Stimulated activated CD4-positive, alpha-beta T cell treated with anti-CD3 and anti-CD28 coated beads, Interleukin-2, amount 100 ng/mL, for 48 hours (primary cell): ENCODE measurements at regions not wholly inside any gene's neighbourhood (a gene's known extent, or its start where the extent isn't known, plus 50 kb on each side); places are given as distances from the start of the nearest gene placed in this dataset.
"Not testable (repeated sequence)": the region's sequence is repeated elsewhere in the genome, so short reads cannot be mapped to it uniquely, and the experiment has no call there.

Experiments
- DNase-seq, 2 donors: peaks; one replicate each; pipeline ENCODE4 v3.0.0-alpha.2; 2020

DNA sequence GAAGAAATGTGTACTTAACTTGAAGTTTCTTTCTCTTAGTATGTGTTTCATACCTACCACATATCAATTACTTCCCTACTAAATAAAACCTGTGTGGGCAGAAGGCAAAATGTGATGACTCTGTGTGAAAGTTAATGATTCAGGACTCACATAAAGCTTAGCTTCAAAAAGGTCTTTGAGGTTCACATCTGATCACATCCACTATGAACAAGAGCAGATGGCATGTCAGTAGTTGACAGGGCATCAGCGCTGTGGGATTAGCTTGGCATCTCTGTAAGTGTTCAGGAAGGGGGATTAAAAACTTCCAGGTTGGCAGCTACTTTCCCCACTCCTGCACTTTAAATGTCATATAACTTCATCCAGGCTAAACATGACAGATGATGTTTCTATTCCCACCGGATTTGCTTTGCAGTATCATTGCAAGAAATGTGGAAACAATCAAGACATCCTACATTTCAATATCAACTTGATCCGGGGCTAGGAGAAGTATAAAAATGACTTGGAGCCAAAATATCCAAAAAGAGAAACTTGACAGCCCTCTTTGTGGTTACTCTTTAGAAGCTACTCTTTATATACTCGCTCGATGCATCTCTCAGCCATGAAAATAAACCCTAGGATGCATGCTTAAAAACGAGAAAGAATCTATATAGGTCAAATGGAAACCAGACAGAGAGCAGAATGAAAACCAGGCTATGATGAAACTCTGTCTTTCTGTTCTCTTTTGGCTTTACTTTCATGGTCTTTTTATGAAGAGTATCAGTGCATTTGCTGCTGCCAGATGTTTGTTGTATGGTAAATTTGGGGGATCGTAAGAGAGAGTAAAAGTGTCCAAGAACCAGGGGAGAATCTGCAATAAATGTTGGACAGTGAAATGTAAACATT, 273.1 kb upstream of the ALCAM start:
- DNase-seq, result no peak

DNA sequence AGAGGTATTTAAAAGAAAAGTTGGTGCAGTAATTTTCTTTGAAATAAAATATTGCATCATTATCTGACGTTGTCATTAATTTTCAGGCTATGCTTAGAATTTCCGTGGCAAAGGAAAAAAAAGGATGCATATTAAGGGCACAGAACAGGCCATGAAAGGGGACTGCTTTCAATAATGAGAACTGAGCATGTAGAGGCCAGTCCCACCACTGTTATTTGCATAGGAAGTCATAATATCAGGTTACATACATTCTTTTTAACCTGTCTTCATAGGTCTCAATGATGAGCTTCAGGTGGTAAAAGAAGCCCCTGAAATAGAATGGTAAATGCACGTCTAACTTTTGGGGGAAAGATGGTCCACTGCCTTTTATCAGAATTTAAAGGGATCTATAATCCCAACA, 272.1 kb upstream of the ALCAM start:
- no peak for DNase-seq

DNA sequence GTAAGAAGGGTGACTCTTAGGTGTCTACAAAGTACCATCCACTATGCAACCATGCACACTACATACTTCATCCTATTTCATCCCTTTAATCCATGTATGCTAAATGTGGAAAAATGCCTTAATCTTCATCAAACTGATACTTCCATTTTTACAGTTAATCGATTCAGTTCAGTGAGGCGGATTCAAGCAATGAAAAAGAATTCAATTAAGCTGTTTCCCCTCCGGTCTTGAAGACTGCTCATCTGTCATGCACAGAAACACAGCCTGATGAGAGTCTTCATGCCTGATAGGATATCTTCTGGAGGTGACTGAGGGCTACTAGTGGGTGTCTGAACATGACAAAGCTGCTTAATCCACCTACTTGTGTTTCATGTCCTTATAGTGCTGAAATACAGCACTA, 270.6 kb upstream of the ALCAM start:
- no peak for DNase-seq

DNA sequence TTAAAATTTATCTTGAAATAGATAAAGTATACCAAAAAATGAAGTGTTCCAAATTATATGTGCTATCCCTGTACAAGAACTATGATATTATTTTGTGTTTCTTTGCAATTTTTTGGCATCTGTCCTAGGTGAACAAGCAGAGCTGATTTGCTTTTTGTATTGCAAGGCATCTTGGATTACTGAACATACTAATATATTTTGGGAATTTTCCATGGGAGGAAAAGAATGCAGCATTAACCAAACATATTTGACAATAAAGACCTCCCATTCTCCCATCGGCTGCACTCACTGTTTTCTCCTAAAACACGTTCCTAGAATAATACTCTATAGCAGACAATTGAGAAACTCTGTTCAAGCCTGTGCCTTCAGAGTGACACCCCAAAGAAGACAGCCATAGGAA, 265.1 kb upstream of the ALCAM start:
- DNase-seq, result no peak

DNA sequence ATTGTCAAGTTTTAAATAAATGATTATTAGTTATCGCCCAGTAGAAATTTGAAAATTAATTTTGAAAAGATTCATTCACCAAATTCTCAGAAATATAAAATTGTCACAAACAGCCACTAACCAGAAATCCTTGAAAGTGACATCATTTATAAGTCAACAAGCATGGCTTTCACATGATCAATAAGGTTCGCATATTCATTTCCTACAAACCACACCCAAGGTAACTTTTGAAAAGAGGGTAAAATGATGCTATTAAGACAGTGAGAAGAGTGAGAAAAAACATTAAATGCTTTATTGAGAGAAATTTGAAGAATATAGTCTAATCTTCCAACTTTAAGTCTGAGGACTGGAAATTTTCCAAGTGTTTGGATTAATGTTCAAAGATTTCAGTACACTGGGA, 263.6 kb upstream of the ALCAM start:
- DNase-seq, result no peak

DNA sequence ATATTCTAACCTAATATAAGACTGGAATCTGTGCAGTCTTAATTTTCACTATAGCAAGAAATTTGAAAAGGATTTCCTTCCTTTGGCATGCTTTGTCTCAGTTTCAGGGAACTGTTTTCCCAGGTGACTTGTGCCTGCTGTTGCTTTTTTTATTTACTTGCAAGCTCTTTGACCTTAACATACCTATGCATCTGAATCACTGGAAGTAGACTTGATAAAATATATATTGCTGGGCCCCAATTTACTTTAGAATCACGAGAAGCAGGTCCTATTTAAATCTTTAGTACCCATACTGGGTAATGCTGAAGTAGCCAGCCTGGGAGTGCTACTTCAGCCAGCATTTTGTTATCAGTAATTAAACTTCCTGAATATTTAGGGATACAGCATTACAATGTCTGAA, 257.9 kb upstream of the ALCAM start:
- DNase-seq, result no peak

DNA sequence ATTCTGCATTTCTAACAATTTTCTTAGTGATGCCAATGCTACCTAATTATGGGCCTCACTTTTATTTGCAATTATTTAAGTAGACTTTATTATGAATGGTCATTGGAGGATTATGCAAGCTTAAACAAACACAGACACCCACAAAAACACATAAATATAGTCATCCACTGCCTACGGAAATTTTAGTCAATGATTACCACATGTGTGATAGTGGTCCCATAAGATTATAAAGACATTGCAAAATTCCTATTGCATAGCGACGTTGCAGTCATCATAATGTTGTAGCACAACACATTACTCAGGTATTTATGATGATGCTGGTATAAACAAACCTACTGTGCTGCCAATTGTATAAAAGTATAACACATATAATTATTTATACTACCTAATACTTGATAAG, 247.8 kb upstream of the ALCAM start:
- DNase-seq, result no peak

DNA sequence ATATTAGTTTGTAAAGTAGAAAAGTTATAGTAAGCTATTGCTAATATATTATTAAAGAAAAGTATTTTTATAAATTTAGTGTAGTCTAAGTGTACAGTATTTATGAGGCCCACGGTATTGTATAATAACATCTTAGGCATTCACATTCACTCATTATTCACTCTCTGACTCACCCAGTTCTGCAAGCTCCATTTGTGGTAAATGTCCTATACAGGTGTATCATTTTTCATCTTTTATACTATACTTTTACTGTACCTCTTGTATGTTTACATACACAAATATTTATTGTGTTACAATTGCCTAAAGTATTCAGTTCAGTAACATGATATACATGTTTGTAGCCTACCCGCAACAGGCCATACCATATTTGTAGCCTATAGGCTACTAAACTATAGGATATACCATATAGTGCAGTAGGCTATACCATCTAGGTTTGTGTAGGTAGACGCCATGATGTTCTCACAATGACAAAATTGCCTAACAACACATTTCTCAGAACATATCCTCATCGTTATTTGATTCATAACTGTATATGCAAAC, 246.8 kb upstream of the ALCAM start:
- DNase-seq, result no peak

DNA sequence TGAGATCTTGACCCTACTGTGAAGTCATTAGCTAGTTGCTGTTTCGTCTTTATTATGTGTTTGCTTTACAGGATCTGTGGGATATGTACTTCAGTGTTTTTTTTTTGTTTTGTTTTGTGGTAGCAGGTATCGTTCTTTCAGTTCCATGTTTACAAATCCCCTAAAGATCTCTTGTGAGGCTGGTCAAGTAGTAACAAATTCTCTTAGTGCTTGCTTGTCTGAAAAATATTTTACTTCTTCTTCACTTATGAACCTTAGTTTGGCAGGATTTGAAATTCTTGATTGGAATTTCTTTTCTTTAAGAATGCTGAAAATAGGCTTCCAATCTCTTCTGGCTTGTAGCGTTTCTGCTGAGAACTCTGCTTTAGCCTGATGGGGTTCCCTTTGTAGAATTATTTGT, 235.8 kb upstream of the ALCAM start:
- DNase-seq, result no peak

DNA sequence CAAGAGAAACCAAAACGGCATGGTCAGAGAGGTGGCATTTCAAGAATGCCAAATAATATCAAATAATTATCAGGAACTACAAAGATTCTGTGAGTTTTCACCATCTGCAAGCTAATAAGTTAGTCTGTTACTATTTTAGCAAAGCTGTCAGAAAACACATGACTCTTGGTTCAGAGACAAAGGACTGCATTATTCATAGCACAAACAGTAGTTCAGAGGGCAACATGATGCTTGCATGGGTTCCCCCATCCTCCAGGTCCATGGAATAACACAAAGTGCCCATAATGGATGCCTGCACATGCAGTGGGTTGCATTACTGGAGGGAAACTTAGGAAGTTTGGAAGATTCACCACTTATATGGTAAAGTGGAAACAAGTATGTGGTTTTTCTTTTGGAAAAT, 228.8 kb upstream of the ALCAM start:
- DNase-seq, result no peak

DNA sequence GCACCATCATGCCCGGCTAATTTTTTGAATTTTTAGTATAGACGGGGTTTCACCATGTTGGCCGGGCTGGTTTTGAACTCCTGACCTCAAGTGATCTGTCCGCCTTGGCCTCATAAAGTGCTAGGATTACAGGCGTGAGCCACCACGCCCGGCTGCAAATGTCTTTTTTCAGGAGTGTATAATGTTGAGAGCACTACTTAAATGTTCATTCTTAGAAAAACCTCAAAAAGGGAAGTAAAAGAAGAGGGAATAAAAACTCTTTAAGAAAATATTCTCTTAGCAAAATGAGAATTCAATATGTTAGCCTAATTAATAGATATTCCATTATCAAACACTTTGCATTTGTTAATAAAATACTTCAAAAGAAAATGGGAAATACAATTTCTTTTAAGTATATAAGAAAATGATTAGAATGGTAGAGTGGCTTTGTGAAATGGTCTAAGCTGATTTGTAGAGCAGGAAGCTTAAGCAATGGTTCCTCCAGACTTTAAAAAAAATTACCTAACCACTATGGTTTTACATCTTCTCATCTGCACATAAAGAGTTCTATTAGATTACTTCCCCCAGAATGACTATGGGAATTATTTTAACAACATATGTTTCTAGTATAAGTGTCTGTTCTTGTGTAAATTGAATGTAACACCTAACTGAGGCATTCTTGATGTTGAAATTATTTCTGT, 226.7 kb upstream of the ALCAM start:
- DNase-seq, result no peak

DNA sequence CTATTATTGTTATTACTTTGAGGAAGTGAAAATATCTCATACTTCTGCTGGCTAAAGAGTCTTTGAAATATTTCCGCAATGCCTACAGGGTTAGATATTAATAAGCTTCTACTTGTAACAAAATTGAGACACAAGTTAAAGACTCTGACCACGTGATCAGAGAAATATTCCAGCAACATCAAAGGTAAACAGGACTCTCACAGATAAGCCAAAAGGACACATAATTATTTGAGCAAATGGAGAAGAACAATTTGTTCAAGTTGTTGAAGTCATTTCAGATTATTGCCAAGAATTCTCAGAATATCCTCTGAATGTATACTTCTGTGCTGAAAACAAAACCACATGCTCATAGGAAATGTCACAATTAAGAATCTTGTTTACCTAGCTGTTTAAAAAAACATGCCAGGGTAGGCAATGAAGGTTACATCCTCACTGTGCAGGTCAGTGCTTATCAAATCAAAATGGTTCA, 225.8 kb upstream of the ALCAM start:
- DNase-seq, result no peak

DNA sequence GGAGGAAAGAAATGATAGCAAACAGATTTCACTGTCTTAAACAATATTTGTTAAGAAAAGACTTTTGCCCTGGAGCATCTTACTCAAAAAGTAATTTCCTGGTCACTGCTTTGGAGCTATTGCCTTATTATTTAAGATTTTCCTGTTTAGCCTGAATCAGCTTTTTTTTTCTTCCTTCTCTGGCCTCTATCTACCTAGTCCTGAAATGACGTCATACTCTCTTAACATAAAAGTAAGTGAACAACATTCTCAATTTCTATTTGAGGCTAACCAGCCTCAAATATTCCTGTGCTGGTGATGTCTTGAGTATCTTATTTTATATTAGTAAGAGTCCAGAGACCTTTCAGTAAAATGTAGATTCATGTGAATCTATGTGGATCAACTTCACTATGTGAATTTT, 221.9 kb upstream of the ALCAM start:
- no peak for DNase-seq

DNA sequence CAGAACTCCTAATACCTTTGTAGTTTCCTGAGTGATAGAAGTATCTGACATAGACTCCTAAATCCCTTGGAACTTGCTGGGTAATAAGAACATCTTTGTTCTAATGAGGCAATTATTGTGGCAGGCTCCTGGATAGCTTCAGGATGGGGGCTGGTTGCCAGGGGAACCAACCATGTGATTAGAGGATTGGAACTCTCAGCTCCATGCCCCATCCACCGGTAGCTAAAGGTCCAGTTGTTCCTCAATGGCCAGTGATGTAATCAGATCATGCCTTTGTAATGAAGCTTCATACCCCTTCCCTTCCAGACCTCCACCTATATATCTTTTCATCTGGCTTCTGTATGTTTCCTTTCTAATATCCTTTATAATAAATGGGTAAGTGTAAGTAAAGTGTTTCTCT, 221.2 kb upstream of the ALCAM start:
- no peak for DNase-seq

DNA sequence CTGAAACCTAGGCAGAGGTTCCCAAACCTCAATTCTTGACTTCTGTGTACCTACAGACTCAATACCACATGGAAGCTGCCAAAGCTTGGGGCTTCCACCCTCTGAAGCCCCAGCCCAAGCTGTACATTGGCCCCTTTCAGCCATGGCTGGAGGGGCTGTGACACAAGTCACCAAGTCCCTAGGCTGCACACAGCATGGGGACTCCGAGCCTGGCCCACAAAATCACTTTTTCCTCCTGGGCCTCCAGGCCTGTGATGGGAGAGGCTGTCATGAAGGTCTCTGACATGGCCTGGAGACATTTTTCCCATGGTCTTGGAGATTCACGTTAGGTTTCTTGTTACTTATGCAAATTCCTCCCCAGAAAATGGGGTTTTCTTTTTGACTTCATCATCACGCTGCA, 217.5 kb upstream of the ALCAM start:
- DNase-seq, result not testable (repeated sequence)

DNA sequence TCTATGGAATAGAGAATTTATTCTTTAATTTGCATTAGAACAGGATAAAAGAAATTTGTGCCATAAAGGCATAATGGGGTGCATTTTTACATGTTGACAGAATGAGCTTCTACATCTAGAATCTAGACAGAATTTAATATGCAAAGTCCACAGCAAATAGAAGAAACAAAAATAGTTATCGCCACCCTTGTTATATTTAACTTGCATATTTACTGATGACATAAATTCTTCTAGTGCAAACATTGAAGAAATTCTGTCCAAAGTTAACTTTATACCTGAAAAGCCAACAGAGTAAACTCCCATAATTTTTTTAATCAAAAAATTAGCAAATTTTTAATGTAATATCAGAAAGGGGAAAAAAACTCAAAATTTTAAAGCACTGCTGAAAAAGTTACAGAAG, 213.7 kb upstream of the ALCAM start:
- no peak for DNase-seq

DNA sequence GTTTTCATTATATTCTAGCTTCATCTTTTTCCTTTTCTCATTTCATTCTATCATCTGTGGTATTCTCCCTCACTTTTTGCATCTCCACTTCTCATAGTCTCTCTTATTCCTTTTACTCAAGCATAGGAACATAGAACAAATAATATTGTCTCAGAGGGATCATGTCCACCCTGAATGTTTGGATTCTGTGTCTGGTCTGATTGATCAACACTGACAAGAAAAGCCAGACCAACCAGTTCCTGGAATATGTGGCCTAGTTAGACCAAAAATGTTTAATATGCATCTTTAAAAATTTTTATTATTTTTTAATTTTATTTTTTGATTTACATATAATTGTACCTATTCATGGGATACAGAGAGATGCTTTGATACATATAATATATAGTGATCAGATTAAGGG, 212.0 kb upstream of the ALCAM start:
- no peak for DNase-seq

DNA sequence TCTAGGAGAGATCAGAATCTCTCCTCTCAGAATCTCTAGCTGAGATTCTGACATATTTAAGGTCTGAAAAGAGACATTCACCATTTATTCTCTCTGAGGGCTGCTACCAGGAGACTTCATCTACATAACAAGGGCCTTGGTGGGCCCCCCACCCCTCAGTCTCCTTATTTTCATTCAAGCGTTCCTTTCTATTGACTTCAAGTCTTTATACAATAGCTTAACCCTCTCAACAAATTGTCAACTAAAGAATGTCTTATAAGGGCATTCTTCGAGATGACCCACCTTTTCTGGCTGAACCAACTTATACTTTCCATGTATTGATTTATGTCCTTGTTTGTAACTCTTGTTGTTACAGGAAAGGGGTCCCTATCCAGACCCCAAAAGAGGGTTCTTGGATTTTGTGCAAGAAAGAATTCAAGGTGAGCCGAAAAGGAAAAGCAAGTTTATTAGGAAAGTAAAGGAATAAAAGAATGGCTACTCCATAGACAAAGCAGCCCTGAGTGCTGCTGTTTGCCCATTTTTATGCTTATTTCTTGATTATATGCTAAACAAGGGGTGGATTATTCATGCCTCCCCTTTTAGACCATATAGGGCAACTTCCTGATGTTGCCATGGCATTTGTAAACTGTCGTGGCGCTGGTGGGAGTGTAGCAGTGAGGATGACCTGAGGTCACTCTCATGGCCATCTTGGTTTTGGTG, 209.5 kb upstream of the ALCAM start:
- no peak for DNase-seq

DNA sequence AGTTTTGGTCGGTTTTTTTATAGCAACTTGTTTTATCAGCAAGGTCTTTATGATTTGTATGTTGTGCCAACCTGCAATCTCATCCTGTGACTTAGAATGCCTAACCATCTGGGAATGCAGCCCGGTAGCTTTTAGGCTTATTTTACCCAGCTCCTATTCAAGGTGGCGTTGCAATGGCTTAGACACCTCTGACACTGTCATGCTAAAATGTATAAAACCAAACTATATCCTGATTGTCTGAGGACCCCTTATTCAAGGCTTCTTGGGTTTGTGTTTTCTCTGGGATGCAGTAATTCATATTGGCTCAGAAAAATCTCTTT, 209.0 kb upstream of the ALCAM start:
- no peak for DNase-seq

DNA sequence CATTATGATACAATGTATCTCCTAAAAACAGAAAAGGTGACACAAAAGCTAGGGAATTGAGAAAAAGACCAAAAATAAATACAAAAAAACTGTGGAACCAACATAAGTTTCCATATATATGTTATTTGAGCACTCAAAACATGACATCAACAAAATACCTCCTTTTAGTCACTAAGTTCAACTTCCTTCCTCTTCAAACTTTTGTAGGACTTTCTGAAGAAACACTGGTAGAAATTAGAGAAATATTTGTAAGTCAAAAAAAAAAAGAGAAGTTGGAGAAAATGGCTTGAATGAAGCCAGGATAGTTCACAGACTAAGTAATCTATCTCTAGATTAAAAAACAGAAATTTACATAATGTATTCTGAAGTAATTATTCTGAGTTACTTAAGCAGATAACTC, 208.4 kb upstream of the ALCAM start:
- DNase-seq, result no peak

DNA sequence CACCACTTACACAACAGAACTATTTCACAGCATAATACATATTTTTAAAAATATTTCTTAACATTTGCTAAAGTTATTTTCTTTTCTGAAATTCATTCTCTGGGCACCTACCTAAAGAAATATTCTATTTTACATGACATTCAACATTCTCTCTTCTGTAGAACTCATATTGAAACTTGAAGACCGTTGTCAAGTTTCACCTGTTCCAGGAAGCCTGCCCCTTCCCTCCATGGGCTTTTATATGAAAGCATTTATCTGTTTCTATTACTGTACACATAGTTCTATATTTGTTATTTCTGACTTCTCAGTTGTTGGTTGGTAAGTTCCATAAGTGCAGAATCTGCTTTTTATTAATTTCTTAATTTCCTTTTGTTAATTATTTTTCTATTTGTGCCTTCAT, 204.3 kb upstream of the ALCAM start:
- DNase-seq, result no peak

DNA sequence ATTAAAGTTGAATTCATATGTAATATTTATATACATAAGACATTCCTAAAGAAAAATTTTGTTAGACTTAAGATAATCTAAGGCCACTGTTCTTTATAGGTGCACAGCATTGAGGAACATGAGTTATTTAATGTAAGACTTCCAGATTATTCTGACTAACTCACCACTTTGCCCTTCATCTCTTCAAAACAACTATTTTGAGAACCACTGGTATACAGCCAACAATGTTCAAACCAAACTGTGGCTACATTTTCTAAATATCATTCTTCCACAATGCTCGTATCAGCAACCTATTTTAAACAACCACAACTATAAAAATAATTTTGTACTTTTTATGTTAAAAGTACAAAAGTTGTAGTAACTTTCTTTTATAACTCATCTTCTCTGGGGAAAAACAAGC, 199.8 kb upstream of the ALCAM start:
- DNase-seq, result no peak

DNA sequence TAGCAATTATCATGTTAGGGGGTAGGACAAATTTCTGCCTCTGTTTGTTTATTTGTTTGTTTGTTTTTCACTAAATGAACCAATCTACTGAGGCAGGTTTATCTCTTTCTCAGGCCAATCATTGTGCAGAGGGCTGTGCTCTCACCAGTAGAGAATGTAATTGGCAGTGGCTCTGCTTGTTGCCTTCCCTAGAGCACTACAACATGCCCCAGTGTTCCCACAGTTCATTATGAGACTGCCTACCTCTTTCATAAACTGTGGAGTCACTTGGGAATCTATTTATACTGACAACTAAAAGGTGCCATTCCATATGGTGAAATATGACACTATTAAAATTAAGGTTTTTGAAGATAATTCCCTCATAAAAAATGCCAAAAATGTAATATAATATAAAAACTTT, 196.3 kb upstream of the ALCAM start:
- no peak for DNase-seq
